ENCODE measurements at regions not wholly inside any gene's neighbourhood (a gene's known extent, or its start where the extent isn't known, plus 50 kb on each side); places are given as distances from the start of the nearest gene placed in this dataset.

DNA sequence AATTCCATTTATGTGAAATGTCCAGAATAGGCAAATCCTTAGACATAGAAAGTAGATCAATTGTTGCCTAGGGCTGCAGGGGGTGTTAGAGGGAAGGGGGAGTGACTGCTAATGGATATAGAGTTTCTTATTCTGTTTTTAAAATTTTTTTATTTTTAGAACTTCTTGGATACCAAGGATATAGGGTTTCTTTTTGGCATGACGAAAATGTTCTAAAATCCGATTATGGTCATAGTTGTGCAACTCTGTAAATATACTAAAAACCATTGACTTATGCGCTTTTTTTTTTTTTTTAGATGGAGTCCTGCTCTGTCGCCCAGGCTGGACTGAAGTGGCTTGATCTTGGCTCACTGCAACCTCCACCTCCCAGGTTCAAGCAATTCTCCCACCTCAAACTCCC is 125.2 kb upstream of the USP9X start:
- TF ChIP-seq, protein P1, sequence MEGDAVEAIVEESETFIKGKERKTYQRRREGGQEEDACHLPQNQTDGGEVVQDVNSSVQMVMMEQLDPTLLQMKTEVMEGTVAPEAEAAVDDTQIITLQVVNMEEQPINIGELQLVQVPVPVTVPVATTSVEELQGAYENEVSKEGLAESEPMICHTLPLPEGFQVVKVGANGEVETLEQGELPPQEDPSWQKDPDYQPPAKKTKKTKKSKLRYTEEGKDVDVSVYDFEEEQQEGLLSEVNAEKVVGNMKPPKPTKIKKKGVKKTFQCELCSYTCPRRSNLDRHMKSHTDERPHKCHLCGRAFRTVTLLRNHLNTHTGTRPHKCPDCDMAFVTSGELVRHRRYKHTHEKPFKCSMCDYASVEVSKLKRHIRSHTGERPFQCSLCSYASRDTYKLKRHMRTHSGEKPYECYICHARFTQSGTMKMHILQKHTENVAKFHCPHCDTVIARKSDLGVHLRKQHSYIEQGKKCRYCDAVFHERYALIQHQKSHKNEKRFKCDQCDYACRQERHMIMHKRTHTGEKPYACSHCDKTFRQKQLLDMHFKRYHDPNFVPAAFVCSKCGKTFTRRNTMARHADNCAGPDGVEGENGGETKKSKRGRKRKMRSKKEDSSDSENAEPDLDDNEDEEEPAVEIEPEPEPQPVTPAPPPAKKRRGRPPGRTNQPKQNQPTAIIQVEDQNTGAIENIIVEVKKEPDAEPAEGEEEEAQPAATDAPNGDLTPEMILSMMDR (IDR thresholded peaks at IDR 0.05; ENCODE audit: insufficient read depth, low read depth, low read length): no peak
- TF ChIP-seq EZH2 (IDR thresholded peaks at IDR 0.05; ENCODE audit: insufficient read depth, low read length): no peak
